Activated CD4-positive, alpha-beta memory T cell treated with anti-CD3 and anti-CD28 coated beads for 36 hours (primary cell): ENCODE measurements at regions not wholly inside any gene's neighbourhood (a gene's known extent, or its start where the extent isn't known, plus 50 kb on each side); places are given as distances from the start of the nearest gene placed in this dataset.

Experiments used
- CTCF ChIA-PET: fragments of 350-600 bp; sonication (Branson Sonifier 250); formaldehyde crosslinking; loops from one replicate; lab custom pipeline; 2021; ENCODE audit warnings: antibody characterized with exemption, inconsistent platforms; lab: Charles Lee
- POLR2A ChIA-PET: fragments of 350-600 bp; sonication (Branson Sonifier 250); formaldehyde crosslinking; loops from one replicate; lab custom pipeline; 2021; ENCODE audit warnings: antibody characterized with exemption; lab: Charles Lee
- DNase-seq: peaks from one replicate; pipeline ENCODE4 v3.0.0-alpha.2; 2020
- H3K27ac Mint-ChIP-seq: one replicate; pipeline ENCODE4 v1.8.0; 2021; ENCODE audit warnings: mixed read lengths
- H3K27me3 Mint-ChIP-seq: one replicate; pipeline ENCODE4 v1.8.0; 2021; ENCODE audit warnings: mixed read lengths
- H3K36me3 Mint-ChIP-seq: one replicate; pipeline ENCODE4 v1.8.0; 2021; ENCODE audit warnings: mixed read lengths
- H3K4me1 Mint-ChIP-seq: one replicate; pipeline ENCODE4 v1.8.0; 2021; ENCODE audit warnings: low read depth, mixed read lengths
- H3K4me3 Mint-ChIP-seq: one replicate; pipeline ENCODE4 v1.8.0; 2021; ENCODE audit warnings: mild to moderate bottlenecking, mixed read lengths
- H3K9me3 Mint-ChIP-seq: one replicate; pipeline ENCODE4 v1.8.0; 2021; ENCODE audit warnings: mixed read lengths
- intact Hi-C: fragments of 100-400 bp; cut with micrococcal nuclease; formaldehyde crosslinking; loops from one replicate; pipeline ENCODE4 v1.15.1; 2023

DNA sequence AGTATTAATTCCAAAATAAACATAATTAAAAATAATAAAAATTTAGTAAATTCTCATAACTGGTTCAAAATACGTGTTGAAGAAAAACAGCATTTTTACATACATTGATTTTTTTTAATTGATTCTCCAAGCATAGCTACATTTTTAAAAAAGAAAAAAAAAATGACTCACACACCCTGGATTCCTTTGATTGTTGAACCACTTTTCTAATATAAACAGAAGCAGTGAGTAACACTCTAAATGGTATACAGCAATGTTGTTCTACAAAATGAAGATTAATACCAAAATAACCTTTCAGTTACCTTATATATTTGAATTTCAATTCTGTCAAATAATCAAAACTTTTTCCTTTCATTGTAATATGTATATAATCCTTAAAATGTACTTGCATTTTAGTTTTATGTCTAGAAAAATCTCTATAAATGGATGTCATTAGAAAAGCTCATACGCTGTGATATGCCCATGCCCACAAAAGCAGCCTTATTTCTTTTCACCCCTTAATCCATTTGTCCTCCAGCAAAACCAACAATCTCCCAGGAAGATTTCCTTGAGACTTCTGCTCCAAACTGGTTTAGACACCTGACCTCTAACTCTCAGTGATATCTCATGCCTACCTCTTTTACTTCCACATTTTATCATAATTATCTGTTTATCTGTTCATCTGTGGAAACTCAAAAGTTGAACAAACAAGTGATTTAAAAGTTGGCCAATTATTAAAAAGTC lies 246.4 kb upstream of the NR5A2 start:
- no peaks in the 10 kb centered on the region for H3K9me3 Mint-ChIP-seq
- intact Hi-C loops: no loop called here
- ChIA-PET CTCF (no interaction called here), POLR2A (no interaction called here)
- peaks cover 1% of the 10 kb centered on the region for H3K27me3 Mint-ChIP-seq
- DNase-seq: no peak
- H3K27ac Mint-ChIP-seq: no peak overlapping the region
- H3K36me3 Mint-ChIP-seq: no peaks in the 10 kb centered on the region
- H3K4me3 Mint-ChIP-seq: no peak overlapping the region
- H3K4me1 Mint-ChIP-seq: no peaks in the 10 kb centered on the region

DNA sequence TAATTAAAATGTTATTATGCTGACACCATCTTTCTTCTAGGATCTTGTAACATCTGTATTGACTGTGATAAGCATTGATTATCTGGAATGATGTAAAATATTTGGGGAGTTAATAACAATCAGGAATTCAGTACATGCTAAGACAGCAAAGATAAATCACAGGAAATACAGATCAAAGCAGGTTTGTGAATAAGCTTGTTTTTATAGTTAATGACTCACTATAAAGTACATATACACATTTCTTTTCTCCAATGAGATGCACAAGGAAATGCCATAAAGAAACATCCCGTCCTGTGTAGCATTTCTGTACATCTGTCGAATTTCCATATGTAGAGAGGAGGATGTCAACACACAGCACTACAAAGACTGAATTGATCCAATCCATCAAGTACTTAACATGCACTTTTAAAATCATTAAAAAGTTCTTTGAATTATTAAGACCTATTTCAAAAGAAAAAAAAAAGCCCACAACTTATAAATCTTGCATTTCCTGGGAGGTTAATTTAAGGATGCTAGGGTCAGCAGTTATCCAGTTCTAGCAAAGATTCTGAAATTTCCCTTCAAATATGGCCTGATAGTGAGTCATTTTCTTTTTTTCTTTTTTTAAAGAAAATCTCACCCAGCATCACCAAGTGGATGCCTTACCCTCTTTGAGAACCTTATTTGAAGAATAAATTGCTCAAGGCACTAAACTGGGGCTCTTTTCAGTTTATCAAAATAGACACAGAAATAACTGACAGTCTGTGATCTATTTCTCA lies 243.2 kb upstream of the NR5A2 start:
- intact Hi-C loops: no loop called here
- H3K4me3 Mint-ChIP-seq: no peak overlapping the region
- no peaks in the 10 kb centered on the region for H3K4me1 Mint-ChIP-seq
- no peak for DNase-seq
- CTCF ChIA-PET: no interaction called here
- POLR2A ChIA-PET: no interaction called here
- H3K9me3 Mint-ChIP-seq: no peaks in the 10 kb centered on the region
- H3K27me3 Mint-ChIP-seq: peaks cover 1% of the 10 kb centered on the region
- H3K36me3 Mint-ChIP-seq: no peaks in the 10 kb centered on the region
- H3K27ac Mint-ChIP-seq: no peak overlapping the region

DNA sequence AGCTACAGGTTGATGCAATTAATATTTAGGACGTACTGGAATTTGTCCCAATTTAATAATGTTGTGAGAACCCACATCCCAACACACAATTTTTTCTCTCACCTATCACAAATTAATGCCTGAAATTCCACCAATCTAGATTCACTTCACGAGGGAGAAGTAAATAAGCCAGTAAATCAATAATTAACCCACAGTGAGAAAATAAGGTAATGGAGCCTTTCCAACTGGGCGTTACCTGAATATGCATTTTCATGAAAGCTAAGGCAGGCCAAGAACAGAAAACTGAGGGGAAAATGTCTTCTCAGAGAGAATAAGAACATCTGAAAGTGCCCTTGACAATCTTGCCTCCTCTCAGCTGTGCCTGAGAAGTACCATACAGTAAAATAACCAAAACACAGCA lies 240.8 kb upstream of the NR5A2 start:
- H3K4me1 Mint-ChIP-seq: no peaks in the 10 kb centered on the region
- peaks cover 1% of the 10 kb centered on the region for H3K27me3 Mint-ChIP-seq
- H3K27ac Mint-ChIP-seq: no peak overlapping the region
- DNase-seq: no peak
- no peaks in the 10 kb centered on the region for H3K9me3 Mint-ChIP-seq
- CTCF ChIA-PET: no interaction called here
- intact Hi-C loops: no loop called here
- POLR2A ChIA-PET: interaction anchor here (0.7 kb wide), 2 partner anchors 11 to 479 kb away, joined by 3 to 6 read pairs; no protein-coding TSS in a partner anchor
- no peaks in the 10 kb centered on the region for H3K36me3 Mint-ChIP-seq
- no peak overlapping the region for H3K4me3 Mint-ChIP-seq

DNA sequence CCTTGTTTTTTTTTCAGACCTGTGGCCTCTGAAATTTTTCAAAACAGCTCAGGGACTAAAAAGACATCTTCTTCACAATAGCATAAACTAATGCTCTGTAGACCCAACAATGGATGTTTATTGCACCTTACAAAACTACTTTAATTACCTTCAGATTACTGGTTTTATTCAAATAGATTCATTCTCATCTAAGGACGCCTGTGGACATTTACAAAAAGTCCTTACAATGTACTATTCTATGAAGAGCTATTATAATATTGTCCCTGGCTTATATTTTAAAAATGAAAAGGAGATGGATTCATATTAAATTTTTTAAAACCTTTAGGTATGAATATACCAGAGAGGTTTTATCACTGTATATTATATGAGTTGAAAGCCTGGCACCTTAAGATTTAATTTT lies 238.4 kb upstream of the NR5A2 start:
- H3K4me1 Mint-ChIP-seq: no peaks in the 10 kb centered on the region
- no peaks in the 10 kb centered on the region for H3K27me3 Mint-ChIP-seq
- H3K9me3 Mint-ChIP-seq: no peaks in the 10 kb centered on the region
- H3K36me3 Mint-ChIP-seq: no peaks in the 10 kb centered on the region
- H3K27ac Mint-ChIP-seq: no peak overlapping the region
- ChIA-PET CTCF (no interaction called here), POLR2A (no interaction called here)
- DNase-seq: no peak
- intact Hi-C loops: no loop called here
- no peak overlapping the region for H3K4me3 Mint-ChIP-seq

DNA sequence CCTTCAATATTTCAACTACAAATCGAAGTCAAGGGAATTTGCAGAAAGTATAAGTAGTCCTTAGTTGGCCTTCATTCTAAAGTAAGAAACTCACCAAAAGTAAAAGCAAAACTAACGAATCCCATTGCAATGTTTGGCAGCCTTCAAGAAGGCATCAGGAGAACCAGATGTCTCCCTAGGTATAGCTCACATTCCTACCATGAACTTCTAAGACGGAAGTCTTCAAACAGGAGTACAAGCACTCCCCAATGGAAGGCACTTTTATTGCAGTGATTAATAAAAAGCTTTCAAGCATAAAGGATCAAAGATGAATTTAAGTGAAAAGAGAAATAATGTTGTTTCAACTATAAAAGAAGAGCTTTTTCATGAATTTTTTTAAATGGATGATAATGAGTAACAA lies 236.0 kb upstream of the NR5A2 start:
- CTCF ChIA-PET: no interaction called here
- no peaks in the 10 kb centered on the region for H3K36me3 Mint-ChIP-seq
- no peaks in the 10 kb centered on the region for H3K4me1 Mint-ChIP-seq
- no peaks in the 10 kb centered on the region for H3K9me3 Mint-ChIP-seq
- POLR2A ChIA-PET: no interaction called here
- intact Hi-C loops: no loop called here
- H3K4me3 Mint-ChIP-seq: no peak overlapping the region
- H3K27me3 Mint-ChIP-seq: no peaks in the 10 kb centered on the region
- no peak for DNase-seq
- H3K27ac Mint-ChIP-seq: no peak overlapping the region

DNA sequence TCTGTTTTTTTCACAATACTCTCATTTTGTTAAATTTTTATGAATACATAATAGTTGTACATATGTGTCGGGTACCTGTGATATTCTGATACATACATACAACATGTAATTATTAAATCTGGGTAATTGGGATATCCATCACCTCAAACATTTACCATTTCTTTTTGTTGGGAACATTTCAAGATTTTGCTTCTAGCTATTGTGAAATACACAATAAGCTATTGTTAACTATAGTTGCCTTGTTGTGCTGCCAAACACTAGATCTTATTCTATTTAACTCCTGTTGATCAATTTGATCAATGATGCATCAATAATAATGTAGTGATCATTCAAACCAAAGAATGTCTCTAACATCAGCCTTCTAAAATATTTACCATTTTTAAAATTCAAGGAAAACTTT lies 234.6 kb upstream of the NR5A2 start:
- no peak for DNase-seq
- POLR2A ChIA-PET: no interaction called here
- Mint-ChIP-seq H3K9me3 (no peaks in the 10 kb centered on the region), H3K27me3 (no peaks in the 10 kb centered on the region), H3K27ac (no peak overlapping the region), H3K36me3 (no peaks in the 10 kb centered on the region), H3K4me1 (no peaks in the 10 kb centered on the region), H3K4me3 (no peak overlapping the region)
- intact Hi-C loops: no loop called here
- CTCF ChIA-PET: no interaction called here

DNA sequence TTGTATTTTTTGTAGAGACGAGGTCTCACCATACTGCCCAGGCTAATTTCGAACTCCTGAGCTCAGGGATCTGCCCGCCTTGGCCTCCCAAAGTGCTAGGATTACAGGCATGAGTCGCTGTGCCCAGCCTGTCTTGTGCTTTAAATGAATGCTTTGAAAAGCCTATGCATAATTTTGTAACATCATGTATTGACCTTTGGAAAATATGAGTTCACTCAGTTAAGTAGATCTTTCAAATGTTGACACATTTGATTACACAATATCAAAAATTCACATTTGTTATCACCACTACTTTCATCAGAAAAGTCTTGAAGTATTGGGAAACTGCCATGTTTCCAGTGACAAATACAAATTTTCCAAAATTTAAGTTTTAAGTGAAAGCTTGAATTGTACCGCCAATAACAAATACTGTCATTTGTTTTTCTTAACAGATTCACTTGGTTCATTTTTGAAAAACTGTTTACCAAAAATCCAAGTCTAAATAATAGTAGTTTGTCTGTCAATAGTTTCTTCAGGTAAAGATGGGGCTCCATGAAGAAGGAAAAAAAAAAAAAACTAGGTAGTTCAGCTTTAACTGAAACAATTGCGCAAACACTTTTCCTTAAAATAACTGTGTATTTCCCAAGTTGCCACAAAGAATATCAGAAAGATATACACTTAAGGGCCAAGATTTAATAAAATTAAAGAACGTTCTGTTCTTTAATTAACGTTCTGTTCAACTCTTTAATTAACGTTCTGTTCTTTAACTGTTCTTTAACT lies 233.2 kb upstream of the NR5A2 start:
- Mint-ChIP-seq H3K4me3 (no peak overlapping the region), H3K9me3 (no peaks in the 10 kb centered on the region), H3K36me3 (no peaks in the 10 kb centered on the region), H3K4me1 (no peaks in the 10 kb centered on the region), H3K27me3 (no peaks in the 10 kb centered on the region), H3K27ac (no peak overlapping the region)
- ChIA-PET CTCF (no interaction called here), POLR2A (no interaction called here)
- intact Hi-C loops: no loop called here
- DNase-seq: no peak

DNA sequence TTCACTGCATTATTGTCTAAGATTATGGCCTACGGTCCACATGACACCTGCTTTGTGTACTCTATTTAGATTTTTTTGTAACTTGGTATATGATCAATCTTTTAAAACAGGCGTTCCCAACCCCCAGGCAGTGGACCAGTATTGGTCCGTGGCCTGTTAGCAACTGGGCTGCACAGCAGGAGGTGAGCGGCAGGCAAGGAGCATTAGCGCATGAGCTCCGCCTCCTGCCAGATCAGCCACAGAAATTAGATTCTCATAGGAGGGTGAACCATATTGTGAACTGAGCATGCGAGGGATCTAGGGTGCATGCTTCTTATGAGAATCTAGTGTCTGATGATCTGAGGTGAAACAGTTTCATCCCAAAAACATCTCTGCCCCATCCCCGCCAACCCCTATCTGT lies 228.4 kb upstream of the NR5A2 start:
- Mint-ChIP-seq H3K4me1 (no peaks in the 10 kb centered on the region), H3K9me3 (no peaks in the 10 kb centered on the region), H3K27ac (no peak overlapping the region), H3K36me3 (no peaks in the 10 kb centered on the region), H3K4me3 (no peak overlapping the region), H3K27me3 (peaks cover 6% of the 10 kb centered on the region)
- ChIA-PET CTCF (no interaction called here), POLR2A (no interaction called here)
- intact Hi-C loops: no loop called here
- DNase-seq: no peak

DNA sequence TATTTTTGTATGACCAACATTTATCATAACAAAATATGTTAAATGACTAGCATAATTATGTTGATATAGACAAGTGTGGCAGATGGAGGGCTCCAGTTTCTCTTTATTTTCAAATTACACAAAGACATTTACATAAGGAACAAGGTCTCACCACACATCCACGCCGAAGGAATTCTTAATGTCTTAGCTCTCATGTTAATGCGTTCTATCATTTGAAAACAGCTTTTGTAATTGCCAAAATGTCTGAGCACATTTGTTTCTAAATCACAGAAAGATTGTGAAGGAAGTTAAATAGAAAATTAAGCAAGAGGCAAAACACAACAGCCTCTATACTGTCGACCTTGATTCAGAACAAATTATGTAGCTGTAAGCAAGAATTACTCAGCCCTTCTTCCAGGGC lies 223.0 kb upstream of the NR5A2 start:
- H3K4me3 Mint-ChIP-seq: no peak overlapping the region
- H3K27ac Mint-ChIP-seq: no peak overlapping the region
- no peaks in the 10 kb centered on the region for H3K36me3 Mint-ChIP-seq
- intact Hi-C loops: no loop called here
- ChIA-PET POLR2A (no interaction called here), CTCF (no interaction called here)
- H3K9me3 Mint-ChIP-seq: no peaks in the 10 kb centered on the region
- DNase-seq: no peak
- no peaks in the 10 kb centered on the region for H3K4me1 Mint-ChIP-seq
- H3K27me3 Mint-ChIP-seq: peaks cover 14% of the 10 kb centered on the region

DNA sequence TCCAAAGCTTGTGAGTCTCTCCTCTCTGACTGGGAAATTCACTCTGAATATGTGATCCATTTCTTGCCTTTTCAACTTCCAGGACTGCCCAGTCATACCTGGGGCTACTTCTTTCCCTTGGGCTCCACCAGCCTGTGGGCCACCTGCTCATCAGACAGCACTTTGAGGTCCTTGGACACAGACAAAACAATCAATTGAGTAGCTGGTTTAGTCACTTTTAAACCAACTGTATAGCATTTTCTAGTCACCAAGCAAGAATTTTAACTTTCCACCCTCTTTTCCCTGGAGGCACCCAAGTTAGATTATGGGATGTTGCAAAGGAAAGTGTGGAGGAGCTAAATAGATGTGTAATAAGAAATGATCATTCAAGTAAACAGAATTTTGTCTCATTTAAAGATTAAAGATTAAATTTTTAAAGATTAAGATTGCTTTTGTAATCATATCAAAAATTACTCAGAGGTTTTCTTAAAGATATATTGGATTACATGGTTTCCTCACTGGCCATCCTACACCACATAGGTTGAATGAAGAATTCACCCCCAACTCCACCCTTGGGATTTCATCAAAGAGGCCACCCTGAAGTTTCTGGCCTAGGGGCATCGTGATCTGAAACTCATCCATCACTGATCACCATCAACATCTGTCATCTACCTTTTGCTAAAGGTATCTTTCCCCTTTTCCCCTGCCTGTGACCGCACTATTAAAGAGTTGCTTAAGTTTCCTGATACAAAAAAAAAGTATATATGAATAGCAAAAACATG lies 219.2 kb upstream of the NR5A2 start:
- no peak overlapping the region for H3K27ac Mint-ChIP-seq
- POLR2A ChIA-PET: no interaction called here
- no peaks in the 10 kb centered on the region for H3K9me3 Mint-ChIP-seq
- H3K4me1 Mint-ChIP-seq: no peaks in the 10 kb centered on the region
- CTCF ChIA-PET: no interaction called here
- peaks cover 14% of the 10 kb centered on the region for H3K27me3 Mint-ChIP-seq
- DNase-seq: no peak
- no peak overlapping the region for H3K4me3 Mint-ChIP-seq
- no peaks in the 10 kb centered on the region for H3K36me3 Mint-ChIP-seq
- intact Hi-C loops: no loop called here

DNA sequence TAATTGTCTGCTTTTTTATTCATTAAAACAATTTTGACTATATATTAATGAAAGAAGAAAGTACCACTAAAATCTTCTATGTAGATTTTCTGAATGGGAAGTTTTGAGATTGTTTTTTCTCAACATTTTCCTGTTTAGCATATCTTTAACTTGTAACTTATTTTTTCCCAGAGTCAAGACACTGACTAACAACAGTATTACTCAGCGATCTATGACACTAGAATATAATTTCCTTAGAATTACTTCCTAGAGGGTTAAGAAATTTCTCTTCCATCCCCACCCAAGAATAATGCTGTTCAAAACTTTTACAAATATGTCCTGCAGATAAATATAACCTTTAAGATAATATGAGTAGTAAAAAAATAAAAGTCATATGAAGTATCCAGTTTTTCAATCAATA lies 218.2 kb upstream of the NR5A2 start:
- Mint-ChIP-seq H3K9me3 (no peaks in the 10 kb centered on the region), H3K4me1 (no peaks in the 10 kb centered on the region), H3K36me3 (no peaks in the 10 kb centered on the region), H3K4me3 (no peak overlapping the region), H3K27me3 (peaks cover 10% of the 10 kb centered on the region), H3K27ac (no peak overlapping the region)
- intact Hi-C loops: no loop called here
- CTCF ChIA-PET: no interaction called here
- DNase-seq: no peak
- POLR2A ChIA-PET: no interaction called here

DNA sequence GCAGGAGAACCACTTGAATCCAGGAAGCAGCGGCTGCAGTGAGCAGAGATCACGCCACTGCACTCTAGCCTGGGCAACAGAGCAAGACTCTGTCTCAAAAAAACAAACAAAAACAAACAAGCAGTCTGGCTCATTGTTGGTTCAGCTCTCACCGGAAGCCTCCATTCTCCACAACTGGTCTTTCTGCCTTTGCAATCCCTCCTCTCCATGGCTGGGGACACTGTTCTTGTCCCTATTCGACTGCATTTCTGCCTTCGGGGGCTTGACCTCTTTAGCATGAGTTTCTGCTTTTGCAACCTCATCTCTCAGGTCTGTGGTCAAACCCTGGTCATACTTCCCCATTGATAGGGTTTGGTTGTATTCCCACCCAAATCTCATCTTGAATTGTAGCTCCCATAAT lies 216.3 kb upstream of the NR5A2 start:
- Mint-ChIP-seq H3K36me3 (no peaks in the 10 kb centered on the region), H3K27ac (no peak overlapping the region), H3K9me3 (no peaks in the 10 kb centered on the region), H3K27me3 (peaks cover 9% of the 10 kb centered on the region), H3K4me1 (no peaks in the 10 kb centered on the region), H3K4me3 (no peak overlapping the region)
- intact Hi-C loops: no loop called here
- ChIA-PET POLR2A (no interaction called here), CTCF (no interaction called here)
- DNase-seq: no peak
